SK-N-SH (cell line): ENCODE measurements at regions not wholly inside any gene's neighbourhood (a gene's known extent, or its start where the extent isn't known, plus 50 kb on each side); places are given as distances from the start of the nearest gene placed in this dataset.

Experiments
- EP300 ChIP-seq, 2 experiments: IDR thresholded peaks; 2 replicates each; pipeline versions ENCODE4 v1.4.0 to v1.6.1; 2012; ENCODE audit warnings: borderline replicate concordance in 1 of 2, low read depth in 1 of 2, low read length in 1 of 2
- EZH2phosphoT487 ChIP-seq: fragments of 200-600 bp; sonication (generic); IDR thresholded peaks from 2 replicates; pipeline ENCODE4 v1.6.1; 2017; ENCODE audit warnings: low read depth, mixed run types, mild to moderate bottlenecking, antibody characterized with exemption, moderate library complexity, borderline replicate concordance
- FOXM1 ChIP-seq: IDR thresholded peaks from 2 replicates; pipeline ENCODE4 v1.4.0; 2012; ENCODE audit warnings: low read depth, mild to moderate bottlenecking
- GABPA ChIP-seq: IDR thresholded peaks from 2 replicates; pipeline ENCODE4 v1.4.0; 2012; ENCODE audit warnings: low read depth, mild to moderate bottlenecking
- JUND ChIP-seq: IDR thresholded peaks from 2 replicates; pipeline ENCODE4 v1.4.0; 2012
- POLR2AphosphoS5 ChIP-seq: IDR thresholded peaks from 2 replicates; pipeline ENCODE4 v1.6.1; 2012; ENCODE audit warnings: low read depth, low read length
- RFX5 ChIP-seq: IDR thresholded peaks from 2 replicates; pipeline ENCODE4 v1.6.1; 2012; ENCODE audit warnings: mild to moderate bottlenecking, improper control_type of control experiment, low read length
- SMC3 ChIP-seq: IDR thresholded peaks from 2 replicates; pipeline ENCODE4 v1.6.1; 2012; ENCODE audit warnings: low read depth, low read length, improper control_type of control experiment
- TAF1 ChIP-seq: IDR thresholded peaks from 2 replicates; pipeline ENCODE4 v1.6.1; 2012; ENCODE audit warnings: low read depth, mild to moderate bottlenecking, low read length, moderate library complexity, borderline replicate concordance
- TF ChIP-seq, protein P1 (sequence below): fragments of 200-600 bp; sonication (generic); IDR thresholded peaks from 2 replicates; pipeline ENCODE4 v1.6.1; 2017; ENCODE audit warnings: antibody characterized with exemption, mild to moderate bottlenecking, moderate library complexity
- TF ChIP-seq, protein P2 (sequence below): fragments of 150-350 bp; IDR thresholded peaks from 2 replicates; pipeline ENCODE4 v1.6.1; 2017; ENCODE audit warnings: antibody characterized with exemption, low read length, low read depth, borderline replicate concordance
- TF ChIP-seq, protein P3 (sequence below): IDR thresholded peaks from 2 replicates; pipeline ENCODE4 v1.6.1; 2012; ENCODE audit warnings: mild to moderate bottlenecking, low read depth, low read length, moderate library complexity
- TF ChIP-seq, protein P4 (sequence below): IDR thresholded peaks from 2 replicates; pipeline ENCODE4 v1.4.0; 2012; ENCODE audit warnings: low read depth

DNA sequence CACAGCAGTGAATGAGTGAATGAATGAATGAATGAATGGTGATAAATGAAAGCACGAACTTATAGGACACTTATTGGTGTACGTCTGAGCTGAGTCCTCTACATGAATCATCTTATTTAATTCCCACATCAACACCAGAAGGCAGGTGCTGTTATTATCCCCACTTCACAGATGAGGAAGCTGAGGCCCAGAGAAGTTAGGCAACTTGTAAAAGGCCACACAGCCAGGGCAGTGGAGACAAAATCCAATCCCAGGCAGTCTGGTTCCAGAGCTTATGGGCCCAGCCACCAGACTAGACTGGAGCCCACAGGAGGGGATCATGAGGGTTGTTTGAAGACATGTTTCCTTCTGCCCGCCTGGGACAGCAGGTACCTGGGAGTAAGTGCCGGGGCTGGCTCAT, 364.0 kb downstream of the MN1 start:
- TF ChIP-seq SMC3 (no peak), JUND (no peak), EP300 (IDR thresholded peaks at IDR 0.05; ENCODE audit: borderline replicate concordance in 1 of 2, low read depth in 1 of 2, low read length in 1 of 2) (no peak), RFX5 (no peak), POLR2AphosphoS5 (no peak), GABPA (no peak), FOXM1 (no peak), TAF1 (no peak), EZH2phosphoT487 (no peak)
- TF ChIP-seq, protein P1, sequence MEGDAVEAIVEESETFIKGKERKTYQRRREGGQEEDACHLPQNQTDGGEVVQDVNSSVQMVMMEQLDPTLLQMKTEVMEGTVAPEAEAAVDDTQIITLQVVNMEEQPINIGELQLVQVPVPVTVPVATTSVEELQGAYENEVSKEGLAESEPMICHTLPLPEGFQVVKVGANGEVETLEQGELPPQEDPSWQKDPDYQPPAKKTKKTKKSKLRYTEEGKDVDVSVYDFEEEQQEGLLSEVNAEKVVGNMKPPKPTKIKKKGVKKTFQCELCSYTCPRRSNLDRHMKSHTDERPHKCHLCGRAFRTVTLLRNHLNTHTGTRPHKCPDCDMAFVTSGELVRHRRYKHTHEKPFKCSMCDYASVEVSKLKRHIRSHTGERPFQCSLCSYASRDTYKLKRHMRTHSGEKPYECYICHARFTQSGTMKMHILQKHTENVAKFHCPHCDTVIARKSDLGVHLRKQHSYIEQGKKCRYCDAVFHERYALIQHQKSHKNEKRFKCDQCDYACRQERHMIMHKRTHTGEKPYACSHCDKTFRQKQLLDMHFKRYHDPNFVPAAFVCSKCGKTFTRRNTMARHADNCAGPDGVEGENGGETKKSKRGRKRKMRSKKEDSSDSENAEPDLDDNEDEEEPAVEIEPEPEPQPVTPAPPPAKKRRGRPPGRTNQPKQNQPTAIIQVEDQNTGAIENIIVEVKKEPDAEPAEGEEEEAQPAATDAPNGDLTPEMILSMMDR: no peak
- TF ChIP-seq, protein P2, sequence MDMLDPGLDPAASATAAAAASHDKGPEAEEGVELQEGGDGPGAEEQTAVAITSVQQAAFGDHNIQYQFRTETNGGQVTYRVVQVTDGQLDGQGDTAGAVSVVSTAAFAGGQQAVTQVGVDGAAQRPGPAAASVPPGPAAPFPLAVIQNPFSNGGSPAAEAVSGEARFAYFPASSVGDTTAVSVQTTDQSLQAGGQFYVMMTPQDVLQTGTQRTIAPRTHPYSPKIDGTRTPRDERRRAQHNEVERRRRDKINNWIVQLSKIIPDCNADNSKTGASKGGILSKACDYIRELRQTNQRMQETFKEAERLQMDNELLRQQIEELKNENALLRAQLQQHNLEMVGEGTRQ: no peak
- TF ChIP-seq, protein P3, sequence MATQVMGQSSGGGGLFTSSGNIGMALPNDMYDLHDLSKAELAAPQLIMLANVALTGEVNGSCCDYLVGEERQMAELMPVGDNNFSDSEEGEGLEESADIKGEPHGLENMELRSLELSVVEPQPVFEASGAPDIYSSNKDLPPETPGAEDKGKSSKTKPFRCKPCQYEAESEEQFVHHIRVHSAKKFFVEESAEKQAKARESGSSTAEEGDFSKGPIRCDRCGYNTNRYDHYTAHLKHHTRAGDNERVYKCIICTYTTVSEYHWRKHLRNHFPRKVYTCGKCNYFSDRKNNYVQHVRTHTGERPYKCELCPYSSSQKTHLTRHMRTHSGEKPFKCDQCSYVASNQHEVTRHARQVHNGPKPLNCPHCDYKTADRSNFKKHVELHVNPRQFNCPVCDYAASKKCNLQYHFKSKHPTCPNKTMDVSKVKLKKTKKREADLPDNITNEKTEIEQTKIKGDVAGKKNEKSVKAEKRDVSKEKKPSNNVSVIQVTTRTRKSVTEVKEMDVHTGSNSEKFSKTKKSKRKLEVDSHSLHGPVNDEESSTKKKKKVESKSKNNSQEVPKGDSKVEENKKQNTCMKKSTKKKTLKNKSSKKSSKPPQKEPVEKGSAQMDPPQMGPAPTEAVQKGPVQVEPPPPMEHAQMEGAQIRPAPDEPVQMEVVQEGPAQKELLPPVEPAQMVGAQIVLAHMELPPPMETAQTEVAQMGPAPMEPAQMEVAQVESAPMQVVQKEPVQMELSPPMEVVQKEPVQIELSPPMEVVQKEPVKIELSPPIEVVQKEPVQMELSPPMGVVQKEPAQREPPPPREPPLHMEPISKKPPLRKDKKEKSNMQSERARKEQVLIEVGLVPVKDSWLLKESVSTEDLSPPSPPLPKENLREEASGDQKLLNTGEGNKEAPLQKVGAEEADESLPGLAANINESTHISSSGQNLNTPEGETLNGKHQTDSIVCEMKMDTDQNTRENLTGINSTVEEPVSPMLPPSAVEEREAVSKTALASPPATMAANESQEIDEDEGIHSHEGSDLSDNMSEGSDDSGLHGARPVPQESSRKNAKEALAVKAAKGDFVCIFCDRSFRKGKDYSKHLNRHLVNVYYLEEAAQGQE: no peak
- TF ChIP-seq, protein P4, sequence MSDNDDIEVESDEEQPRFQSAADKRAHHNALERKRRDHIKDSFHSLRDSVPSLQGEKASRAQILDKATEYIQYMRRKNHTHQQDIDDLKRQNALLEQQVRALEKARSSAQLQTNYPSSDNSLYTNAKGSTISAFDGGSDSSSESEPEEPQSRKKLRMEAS: no peak
